Heart left ventricle (tissue), 13 donors: ENCODE measurements at regions not wholly inside any gene's neighbourhood (a gene's known extent, or its start where the extent isn't known, plus 50 kb on each side); places are given as distances from the start of the nearest gene placed in this dataset.

Experiments
- POLR2A ChIP-seq, 2 donors: fragments of 450-650 bp; IDR thresholded peaks; one replicate each; pipeline ENCODE4 v1.6.1; 2017; ENCODE audit warnings: antibody characterized with exemption in 2 of 2, mild to moderate bottlenecking in 2 of 2, moderate library complexity in 2 of 2
- TF ChIP-seq, protein P1 (sequence below), 12 donors: fragments of 200-600 bp; sonication (generic) in 4 of 12; IDR thresholded peaks; one replicate each; pipeline versions ENCODE4 v1.5.0 to v1.8.0; 2018 to 2022; ENCODE audit warnings: antibody characterized with exemption in 12 of 12, mild to moderate bottlenecking in 5 of 12
- donor health status: ischemic (EF 13 %, LVEDD 7.1; RV severe dilation, severe dysfunction).
- donor health status: DM: no; HTN: yes; CAD: no.
- donor health status: DM: no; HTN: no; CAD: no.
- donor health status: ischemic (EF 25% LVEDD 6.9; RV normal size, moderate dysfunction).
- donor health status: ischemic (EF 25% LVEDD 5.7; RV mildly dilated, moderate dysfunction).
- donor health status: ischemic (EF 35%, LVEDD 5.7; RV mildly dilated, moderate dysfunction).
- donor health status: nonischemic (EF 11% LVEDD 7.7; RV severe dilation, severe dysfunction).
- donor health status: DM: yes; HTN: yes; CAD: no.
- donor health status: PGD.
- donor health status: ischemic (EF 29% LVEDD 5.4; RV normal size, mild dysfunction).
- donor health status: nonischemic (EF 23%, LVEDD 6.1; RV moderate dilation, normal function).

DNA sequence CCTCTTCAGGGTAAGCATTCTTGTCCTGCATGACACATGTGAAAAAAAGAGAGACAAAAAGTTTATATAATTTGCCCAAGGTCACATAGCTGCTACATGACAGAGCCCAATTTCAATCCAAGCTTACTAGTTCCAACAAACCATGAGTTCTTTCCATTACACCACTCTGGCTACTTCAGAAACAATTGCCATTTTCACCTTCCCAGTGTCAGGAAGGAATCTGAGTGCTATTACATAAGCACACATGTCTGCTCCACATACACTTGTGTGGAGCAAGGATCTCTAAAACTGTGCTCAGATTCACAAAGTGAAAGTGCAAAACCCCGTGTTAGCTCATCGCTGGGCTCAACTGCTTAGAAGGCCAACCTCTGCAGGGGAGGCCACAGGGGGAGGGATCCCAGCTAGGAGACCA is 356.2 kb upstream of the NFE2L3 start:
- TF ChIP-seq, protein P1, sequence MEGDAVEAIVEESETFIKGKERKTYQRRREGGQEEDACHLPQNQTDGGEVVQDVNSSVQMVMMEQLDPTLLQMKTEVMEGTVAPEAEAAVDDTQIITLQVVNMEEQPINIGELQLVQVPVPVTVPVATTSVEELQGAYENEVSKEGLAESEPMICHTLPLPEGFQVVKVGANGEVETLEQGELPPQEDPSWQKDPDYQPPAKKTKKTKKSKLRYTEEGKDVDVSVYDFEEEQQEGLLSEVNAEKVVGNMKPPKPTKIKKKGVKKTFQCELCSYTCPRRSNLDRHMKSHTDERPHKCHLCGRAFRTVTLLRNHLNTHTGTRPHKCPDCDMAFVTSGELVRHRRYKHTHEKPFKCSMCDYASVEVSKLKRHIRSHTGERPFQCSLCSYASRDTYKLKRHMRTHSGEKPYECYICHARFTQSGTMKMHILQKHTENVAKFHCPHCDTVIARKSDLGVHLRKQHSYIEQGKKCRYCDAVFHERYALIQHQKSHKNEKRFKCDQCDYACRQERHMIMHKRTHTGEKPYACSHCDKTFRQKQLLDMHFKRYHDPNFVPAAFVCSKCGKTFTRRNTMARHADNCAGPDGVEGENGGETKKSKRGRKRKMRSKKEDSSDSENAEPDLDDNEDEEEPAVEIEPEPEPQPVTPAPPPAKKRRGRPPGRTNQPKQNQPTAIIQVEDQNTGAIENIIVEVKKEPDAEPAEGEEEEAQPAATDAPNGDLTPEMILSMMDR (IDR thresholded peaks at IDR 0.05) = no peak
- TF ChIP-seq POLR2A (IDR thresholded peaks at IDR 0.05) = no peak
